ENCODE measurements at regions not wholly inside any gene's neighbourhood (a gene's known extent, or its start where the extent isn't known, plus 50 kb on each side); places are given as distances from the start of the nearest gene placed in this dataset.
"Not testable (repeated sequence)": the region's sequence is repeated elsewhere in the genome, so short reads cannot be mapped to it uniquely, and the experiment has no call there.

DNA sequence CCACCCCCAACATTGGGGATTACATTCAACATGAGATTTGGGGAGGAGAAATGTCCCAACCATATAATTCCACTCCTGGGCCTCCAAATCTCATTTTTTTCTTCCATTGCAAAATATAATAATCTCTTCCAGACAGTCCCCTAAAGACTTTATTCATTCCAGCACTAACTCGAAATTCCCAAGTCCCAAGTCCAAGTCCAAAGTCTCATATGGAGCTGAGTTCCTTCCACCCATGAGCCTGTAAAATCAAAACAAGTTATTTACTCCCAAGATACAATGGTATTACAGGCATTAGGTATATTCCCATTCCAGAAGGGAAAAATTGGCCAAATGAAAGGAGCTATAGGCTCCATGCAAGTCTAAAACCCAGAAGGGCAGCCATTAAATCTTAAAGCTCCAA, 56.7 kb downstream of the P2RY1 start:
- no peak for DNase-seq (ENCODE audit: low read depth)

GRCh38 chr3:152892446-152892845, 57.5 kb downstream of the P2RY1 start:
- no peak for DNase-seq (ENCODE audit: low read depth)

- DNase-seq (ENCODE audit: low read depth) = no peak
These were observed 58.7 kb downstream of the P2RY1 start for GRCh38 chr3:152893647-152894046.

GRCh38 chr3:152899306-152899705, 64.4 kb downstream of the P2RY1 start:
- DNase-seq (ENCODE audit: low read depth) = peak; percentile 7

- DNase-seq (ENCODE audit: low read depth) = peak; percentile 93
These were observed 67.3 kb downstream of the P2RY1 start for GRCh38 chr3:152902141-152902669.

DNA sequence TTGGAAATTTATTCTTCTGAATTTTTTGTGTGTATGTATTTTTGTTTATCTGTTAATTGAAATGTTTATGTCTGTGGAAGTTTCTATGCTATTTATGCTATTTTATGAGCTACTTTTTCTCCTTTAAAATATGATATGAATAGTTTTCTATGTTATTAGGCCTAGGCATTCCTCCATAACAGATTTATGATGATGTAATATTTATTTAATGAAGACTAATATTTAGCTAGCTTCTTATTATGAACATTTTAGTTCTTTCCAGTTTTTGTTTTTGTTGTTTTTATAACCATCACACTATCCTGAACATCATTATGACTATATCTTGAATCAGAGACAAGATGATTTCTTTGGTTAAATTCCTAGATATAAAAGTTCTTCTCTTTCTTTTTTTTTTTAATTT, 70.7 kb downstream of the P2RY1 start:
- DNase-seq (ENCODE audit: low read depth) = no peak

DNA sequence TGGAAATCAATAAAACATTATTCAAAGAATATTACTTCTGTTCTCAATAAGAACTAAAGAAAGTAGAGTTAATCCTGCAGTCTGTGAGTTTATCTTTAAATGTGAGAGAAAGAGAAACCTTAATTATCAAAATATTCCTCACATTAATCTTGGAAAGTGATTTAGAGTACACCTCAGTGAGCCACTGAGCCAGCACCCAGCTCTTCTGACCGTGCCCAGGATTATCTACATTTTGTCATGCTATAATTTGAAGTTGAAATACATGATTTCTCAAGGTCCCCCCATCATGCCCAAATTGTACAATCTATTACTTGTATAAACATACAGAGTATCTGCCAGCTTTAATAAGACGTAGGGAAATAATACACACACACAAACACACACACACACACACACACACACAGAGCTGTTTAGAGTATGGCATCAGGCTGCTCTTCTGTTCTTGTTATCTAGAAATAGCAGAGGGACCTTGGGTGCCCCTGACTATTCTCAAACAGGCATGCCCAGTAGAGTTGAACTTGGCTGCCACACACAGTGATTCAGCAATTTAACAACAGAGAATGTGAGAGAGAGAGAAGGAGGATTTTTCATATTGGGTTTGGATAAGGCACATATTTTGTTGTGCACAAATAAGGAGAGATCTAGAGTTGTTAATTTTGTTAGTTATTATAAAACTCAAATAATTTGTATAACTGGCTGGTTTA, 74.4 kb downstream of the P2RY1 start:
- DNase-seq (ENCODE audit: low read depth) = peak; percentile 48

DNA sequence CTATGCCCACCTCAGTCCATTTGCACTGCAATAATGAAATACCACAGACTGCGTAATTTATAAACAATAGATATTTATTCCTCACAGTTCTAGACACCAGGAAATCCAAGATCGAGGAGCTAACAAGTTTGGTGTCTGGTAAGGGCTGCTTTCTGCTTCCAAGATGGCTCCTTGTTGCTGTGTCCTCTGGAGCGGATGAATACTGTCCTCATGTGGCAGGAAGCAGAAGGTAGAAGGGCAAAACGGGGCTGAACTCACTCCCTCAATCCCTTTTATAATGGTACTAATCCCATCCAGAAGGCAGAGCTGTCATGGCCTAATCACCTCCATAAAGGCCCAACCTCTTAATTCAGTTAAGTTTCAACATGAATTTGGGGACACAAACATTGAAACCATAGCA, 75.3 kb downstream of the P2RY1 start:
- peak; percentile 9 for DNase-seq (ENCODE audit: low read depth)

DNA sequence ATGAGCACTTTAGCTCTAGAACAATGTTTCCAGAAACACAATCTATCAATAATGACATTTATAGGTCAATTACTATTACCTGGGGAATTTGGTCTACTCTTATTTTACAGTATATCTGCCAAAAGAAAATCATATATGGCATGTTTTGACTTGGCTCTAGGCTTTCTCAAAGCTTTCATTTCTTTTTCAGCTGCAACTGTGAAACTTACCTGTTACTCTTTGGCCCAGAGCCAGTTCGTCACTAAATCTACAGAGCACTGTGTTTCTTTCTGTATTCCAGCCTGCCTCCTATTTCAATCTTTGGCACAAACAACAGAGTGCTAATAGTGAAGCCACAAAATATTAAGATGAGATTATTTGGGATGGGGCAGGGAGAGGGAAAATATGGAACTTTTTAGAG, 76.0 kb downstream of the P2RY1 start:
- no peak for DNase-seq (ENCODE audit: low read depth)

GRCh38 chr3:152914743-152915142, 79.8 kb downstream of the P2RY1 start:
- not testable (repeated sequence) for DNase-seq (ENCODE audit: low read depth)

GRCh38 chr3:152915695-152916094, 80.8 kb downstream of the P2RY1 start:
- DNase-seq (ENCODE audit: low read depth) = no peak

GRCh38 chr3:152916753-152917279, 81.9 kb downstream of the P2RY1 start:
- no peak for DNase-seq (ENCODE audit: low read depth)

DNA sequence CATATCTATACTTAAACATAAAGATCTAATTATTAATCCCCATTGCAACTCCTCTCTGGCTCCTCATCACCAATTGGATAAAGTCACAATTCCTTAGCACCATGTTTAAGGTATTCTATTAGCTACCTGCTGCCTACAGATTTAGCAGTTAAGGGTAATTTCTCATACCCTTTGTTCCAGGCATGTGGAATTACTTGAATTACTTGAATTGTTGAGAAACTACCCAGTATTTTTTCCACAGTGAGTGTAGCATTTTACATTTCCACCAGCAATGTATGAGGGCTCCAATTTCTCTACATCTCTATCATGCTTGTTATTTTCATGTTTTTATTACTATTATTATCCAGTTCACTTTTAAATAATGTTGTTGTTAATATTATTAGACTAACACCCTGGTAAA, 86.4 kb downstream of the P2RY1 start:
- no peak for DNase-seq (ENCODE audit: low read depth)

GRCh38 chr3:152922554-152922953, 87.6 kb downstream of the P2RY1 start:
- DNase-seq (ENCODE audit: low read depth) = no peak

DNA sequence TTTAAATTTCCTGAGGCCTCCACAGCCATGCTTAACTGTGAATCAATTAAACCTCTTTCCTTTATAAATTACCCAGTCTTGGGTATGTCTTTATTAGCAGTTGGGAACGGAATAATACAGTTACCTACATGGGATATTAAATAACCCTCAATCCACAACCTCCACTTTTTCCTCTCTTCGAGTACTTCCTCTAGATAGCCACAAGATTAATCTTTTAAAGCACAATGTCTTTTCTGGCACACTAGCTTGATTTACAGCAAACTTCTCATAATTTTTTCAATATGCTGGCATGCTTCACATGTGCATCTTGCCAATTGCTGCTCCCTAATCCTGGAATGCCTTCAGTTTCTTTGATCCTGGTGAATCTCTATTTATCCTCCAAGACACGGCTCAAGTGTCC, 92.2 kb downstream of the P2RY1 start:
- DNase-seq (ENCODE audit: low read depth) = no peak

DNA sequence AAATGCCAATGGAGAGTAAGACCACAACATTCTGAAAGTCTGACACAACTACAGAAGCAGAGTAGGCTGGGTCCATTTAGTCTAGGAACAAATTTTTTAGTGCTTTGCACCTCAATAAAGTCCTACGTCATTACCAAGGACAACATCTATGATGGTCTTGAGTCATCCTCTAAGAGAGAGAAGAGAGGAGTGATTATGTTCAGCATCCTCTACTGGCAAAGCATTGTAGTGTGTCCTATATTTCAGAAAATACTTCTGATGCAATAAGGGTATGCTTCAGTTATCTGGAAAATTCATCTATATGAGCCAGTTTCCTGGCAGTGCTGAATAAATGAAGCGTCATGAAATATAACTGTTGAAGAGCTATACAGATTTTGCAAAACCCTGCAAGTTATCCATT, 95.6 kb downstream of the P2RY1 start:
- DNase-seq (ENCODE audit: low read depth) = no peak

DNA sequence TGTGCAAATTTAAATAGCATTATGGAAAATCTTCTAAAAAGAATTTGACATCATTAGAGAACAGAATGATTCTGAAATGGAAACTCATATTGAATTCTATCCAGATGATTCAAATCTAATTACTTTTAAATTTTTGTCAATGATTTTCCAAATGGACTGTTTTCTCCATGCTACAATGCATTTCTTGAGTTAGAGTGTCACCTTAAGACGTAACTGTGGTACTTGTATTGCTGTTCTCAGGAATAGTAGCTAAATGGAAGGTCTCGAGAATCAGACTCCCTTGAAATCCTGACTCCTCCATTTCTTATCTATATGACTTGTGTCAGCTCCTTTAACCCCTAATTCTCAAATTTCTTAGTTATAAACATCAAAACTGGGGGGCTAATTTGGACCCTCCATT, 102.3 kb downstream of the P2RY1 start:
- DNase-seq (ENCODE audit: low read depth) = no peak

GRCh38 chr3:152938974-152939636, 104.2 kb downstream of the P2RY1 start:
- DNase-seq (ENCODE audit: low read depth) = no peak

DNA sequence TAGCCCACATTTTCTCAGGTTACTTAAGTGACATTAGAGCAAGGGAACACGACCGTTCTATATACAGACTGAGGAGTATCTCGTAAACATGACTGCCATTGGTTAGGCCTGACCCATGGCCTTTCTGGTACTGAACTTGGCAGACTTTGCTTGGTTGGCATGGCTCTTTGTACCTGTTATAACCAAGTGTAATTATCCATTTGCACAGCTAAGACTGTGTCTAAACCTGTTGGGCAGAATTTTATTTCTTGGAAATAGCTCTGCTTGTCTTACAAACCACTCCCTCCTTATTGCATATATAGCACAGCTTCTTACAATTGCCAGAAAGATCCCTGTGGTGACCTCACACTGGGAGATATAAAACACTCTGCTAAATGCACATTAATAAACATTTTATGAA, 106.9 kb downstream of the P2RY1 start:
- DNase-seq (ENCODE audit: low read depth) = no peak

DNA sequence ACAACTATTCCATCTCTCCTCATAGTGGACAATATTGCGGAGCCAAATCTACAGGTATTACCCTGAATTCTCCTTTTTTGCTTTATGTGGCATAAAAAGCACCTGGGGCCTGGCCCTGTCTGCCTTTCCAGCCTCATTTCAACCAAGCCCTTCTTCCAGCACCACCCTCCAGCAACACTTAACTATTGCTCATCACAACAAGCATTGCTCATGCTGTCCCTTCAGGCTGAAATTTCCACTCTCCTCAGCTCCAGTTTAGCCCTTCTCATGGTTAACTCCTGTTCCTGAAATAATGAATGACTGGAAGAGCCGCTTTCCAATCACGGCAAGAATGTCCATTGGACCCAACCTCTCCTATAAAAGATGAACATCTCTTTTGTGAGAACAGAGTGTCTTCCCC, 107.4 kb downstream of the P2RY1 start:
- no peak for DNase-seq (ENCODE audit: low read depth)

- DNase-seq (ENCODE audit: low read depth) = peak; percentile 29
These were observed 108.7 kb downstream of the P2RY1 start for GRCh38 chr3:152943645-152944044.

DNA sequence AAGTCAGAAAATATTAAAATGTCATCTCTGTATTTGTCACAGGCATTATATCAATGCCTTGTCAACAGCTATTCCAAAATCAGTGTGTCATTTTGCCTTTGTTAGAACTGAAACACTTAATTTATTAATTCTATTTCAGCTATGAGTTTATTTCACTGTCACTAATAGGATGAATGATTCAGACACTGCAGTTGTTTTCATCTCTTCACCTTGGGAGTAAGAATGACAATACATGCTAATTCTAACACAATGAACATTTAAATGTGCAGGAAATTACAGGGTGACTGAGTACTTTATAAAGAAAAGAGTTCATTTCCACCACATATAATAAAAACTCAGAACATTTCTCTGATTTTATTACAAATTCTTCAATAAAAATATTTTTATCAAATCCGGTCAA, 109.7 kb downstream of the P2RY1 start:
- DNase-seq (ENCODE audit: low read depth) = no peak

- no peak for DNase-seq (ENCODE audit: low read depth)
These were observed 110.6 kb downstream of the P2RY1 start for GRCh38 chr3:152945556-152945955.

Measured in LHCN-M2 (cell line).